Mammary epithelial cell (primary cell): ENCODE measurements at regions not wholly inside any gene's neighbourhood (a gene's known extent, or its start where the extent isn't known, plus 50 kb on each side); places are given as distances from the start of the nearest gene placed in this dataset.

Experiments
- CTCF ChIP-seq, 2 donors: IDR thresholded peaks in 1 of 2; conservative IDR thresholded peaks in 1 of 2; 2 replicates each; pipeline ENCODE4 v1.5.1; 2011 to 2012; ENCODE audit warnings: inconsistent platforms in 2 of 2, low read length in 2 of 2, mild to moderate bottlenecking in 2 of 2, control low read depth in 1 of 2, low read depth in 1 of 2; ENCODE audit not compliant: insufficient read depth in 1 of 2; ENCODE audit errors: extremely low read depth in 1 of 2
- EZH2 ChIP-seq: IDR thresholded peaks from 2 replicates; pipeline ENCODE4 v1.6.1; 2012; ENCODE audit warnings: low read length, inconsistent platforms, borderline replicate concordance

- TF ChIP-seq CTCF (conservative IDR thresholded peaks at IDR 0.05 in 1 of 2, IDR thresholded peaks at IDR 0.05 in 1 of 2; ENCODE audit: extremely low read depth in 1 of 2, insufficient read depth in 1 of 2, low read depth in 1 of 2, low read length in 2 of 2) = no peak
- TF ChIP-seq EZH2 = no peak
Measured at GRCh38 chr11:23932485-23932898, 564.4 kb upstream of the LUZP2 start.
